ENCODE measurements at regions not wholly inside any gene's neighbourhood (a gene's known extent, or its start where the extent isn't known, plus 50 kb on each side); places are given as distances from the start of the nearest gene placed in this dataset.

DNA sequence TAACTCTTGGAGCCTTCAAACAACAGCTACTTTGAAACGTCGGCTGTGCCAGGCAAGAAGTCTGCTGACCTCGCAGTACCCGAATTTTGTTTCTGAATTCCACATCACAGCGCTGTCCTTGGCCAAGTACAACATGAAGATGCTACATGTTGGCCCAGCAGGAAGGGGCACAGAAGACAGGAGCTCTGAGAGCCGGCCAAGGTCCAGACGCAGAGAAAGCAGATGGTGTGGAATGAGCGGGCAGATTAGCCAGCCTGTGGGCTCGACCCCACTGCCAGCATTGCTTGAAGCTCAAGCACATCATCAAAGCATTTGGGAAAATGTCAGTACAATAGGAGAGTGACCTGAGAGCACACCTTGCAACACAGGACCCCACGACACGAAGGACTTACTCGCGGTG is 64.5 kb downstream of the FZD10 start:
- TF ChIP-seq, protein P1, sequence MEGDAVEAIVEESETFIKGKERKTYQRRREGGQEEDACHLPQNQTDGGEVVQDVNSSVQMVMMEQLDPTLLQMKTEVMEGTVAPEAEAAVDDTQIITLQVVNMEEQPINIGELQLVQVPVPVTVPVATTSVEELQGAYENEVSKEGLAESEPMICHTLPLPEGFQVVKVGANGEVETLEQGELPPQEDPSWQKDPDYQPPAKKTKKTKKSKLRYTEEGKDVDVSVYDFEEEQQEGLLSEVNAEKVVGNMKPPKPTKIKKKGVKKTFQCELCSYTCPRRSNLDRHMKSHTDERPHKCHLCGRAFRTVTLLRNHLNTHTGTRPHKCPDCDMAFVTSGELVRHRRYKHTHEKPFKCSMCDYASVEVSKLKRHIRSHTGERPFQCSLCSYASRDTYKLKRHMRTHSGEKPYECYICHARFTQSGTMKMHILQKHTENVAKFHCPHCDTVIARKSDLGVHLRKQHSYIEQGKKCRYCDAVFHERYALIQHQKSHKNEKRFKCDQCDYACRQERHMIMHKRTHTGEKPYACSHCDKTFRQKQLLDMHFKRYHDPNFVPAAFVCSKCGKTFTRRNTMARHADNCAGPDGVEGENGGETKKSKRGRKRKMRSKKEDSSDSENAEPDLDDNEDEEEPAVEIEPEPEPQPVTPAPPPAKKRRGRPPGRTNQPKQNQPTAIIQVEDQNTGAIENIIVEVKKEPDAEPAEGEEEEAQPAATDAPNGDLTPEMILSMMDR (IDR thresholded peaks at IDR 0.05 in 2 of 3, conservative IDR thresholded peaks at IDR 0.05 in 1 of 3; ENCODE audit: borderline replicate concordance in 1 of 3, insufficient read depth in 1 of 3, low read depth in 2 of 3, low read length in 2 of 3): no peak
- TF ChIP-seq EZH2phosphoT487 (IDR thresholded peaks at IDR 0.05; ENCODE audit: borderline replicate concordance): no peak
- TF ChIP-seq EGR1 (IDR thresholded peaks at IDR 0.05; ENCODE audit: low read depth): no peak
- no peak for TF ChIP-seq EZH2 (IDR thresholded peaks at IDR 0.05)
- TF ChIP-seq SIN3A (IDR thresholded peaks at IDR 0.05; ENCODE audit: low read depth): no peak
- no peak for TF ChIP-seq TCF7L2 (IDR thresholded peaks at IDR 0.05; ENCODE audit: borderline replicate concordance, extremely low read depth, insufficient read depth, insufficient read length)
- no peak for TF ChIP-seq JUND (IDR thresholded peaks at IDR 0.05)
- no peak for TF ChIP-seq POLR2AphosphoS5 (IDR thresholded peaks at IDR 0.05; ENCODE audit: low read depth, low read length)
- no peak for TF ChIP-seq POLR2A (IDR thresholded peaks at IDR 0.05; ENCODE audit: borderline replicate concordance, extremely low read depth, insufficient read depth, insufficient read length)
- TF ChIP-seq RAD21 (IDR thresholded peaks at IDR 0.05; ENCODE audit: low read depth): no peak
- TF ChIP-seq, protein P2, sequence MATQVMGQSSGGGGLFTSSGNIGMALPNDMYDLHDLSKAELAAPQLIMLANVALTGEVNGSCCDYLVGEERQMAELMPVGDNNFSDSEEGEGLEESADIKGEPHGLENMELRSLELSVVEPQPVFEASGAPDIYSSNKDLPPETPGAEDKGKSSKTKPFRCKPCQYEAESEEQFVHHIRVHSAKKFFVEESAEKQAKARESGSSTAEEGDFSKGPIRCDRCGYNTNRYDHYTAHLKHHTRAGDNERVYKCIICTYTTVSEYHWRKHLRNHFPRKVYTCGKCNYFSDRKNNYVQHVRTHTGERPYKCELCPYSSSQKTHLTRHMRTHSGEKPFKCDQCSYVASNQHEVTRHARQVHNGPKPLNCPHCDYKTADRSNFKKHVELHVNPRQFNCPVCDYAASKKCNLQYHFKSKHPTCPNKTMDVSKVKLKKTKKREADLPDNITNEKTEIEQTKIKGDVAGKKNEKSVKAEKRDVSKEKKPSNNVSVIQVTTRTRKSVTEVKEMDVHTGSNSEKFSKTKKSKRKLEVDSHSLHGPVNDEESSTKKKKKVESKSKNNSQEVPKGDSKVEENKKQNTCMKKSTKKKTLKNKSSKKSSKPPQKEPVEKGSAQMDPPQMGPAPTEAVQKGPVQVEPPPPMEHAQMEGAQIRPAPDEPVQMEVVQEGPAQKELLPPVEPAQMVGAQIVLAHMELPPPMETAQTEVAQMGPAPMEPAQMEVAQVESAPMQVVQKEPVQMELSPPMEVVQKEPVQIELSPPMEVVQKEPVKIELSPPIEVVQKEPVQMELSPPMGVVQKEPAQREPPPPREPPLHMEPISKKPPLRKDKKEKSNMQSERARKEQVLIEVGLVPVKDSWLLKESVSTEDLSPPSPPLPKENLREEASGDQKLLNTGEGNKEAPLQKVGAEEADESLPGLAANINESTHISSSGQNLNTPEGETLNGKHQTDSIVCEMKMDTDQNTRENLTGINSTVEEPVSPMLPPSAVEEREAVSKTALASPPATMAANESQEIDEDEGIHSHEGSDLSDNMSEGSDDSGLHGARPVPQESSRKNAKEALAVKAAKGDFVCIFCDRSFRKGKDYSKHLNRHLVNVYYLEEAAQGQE (IDR thresholded peaks at IDR 0.05; ENCODE audit: low read depth): no peak
- TF ChIP-seq YY1 (IDR thresholded peaks at IDR 0.05; ENCODE audit: extremely low read depth, insufficient replicate concordance, low read depth, low read length): no peak

All from HCT116 (cell line).